Amniotic epithelial cell (primary cell): ENCODE measurements at regions not wholly inside any gene's neighbourhood (a gene's known extent, or its start where the extent isn't known, plus 50 kb on each side); places are given as distances from the start of the nearest gene placed in this dataset.

ENCODE experiments used
- DNase-seq: peaks from one replicate; pipeline ENCODE4 v3.0.0-alpha.2; 2010; ENCODE audit warnings: low read depth

- DNase-seq, result no peak
Measured at GRCh38 chr10:117716889-117717288, 174.3 kb downstream of the EMX2 start.

- DNase-seq, result no peak
Measured at GRCh38 chr10:117718986-117719920, 176.7 kb downstream of the EMX2 start.

DNA sequence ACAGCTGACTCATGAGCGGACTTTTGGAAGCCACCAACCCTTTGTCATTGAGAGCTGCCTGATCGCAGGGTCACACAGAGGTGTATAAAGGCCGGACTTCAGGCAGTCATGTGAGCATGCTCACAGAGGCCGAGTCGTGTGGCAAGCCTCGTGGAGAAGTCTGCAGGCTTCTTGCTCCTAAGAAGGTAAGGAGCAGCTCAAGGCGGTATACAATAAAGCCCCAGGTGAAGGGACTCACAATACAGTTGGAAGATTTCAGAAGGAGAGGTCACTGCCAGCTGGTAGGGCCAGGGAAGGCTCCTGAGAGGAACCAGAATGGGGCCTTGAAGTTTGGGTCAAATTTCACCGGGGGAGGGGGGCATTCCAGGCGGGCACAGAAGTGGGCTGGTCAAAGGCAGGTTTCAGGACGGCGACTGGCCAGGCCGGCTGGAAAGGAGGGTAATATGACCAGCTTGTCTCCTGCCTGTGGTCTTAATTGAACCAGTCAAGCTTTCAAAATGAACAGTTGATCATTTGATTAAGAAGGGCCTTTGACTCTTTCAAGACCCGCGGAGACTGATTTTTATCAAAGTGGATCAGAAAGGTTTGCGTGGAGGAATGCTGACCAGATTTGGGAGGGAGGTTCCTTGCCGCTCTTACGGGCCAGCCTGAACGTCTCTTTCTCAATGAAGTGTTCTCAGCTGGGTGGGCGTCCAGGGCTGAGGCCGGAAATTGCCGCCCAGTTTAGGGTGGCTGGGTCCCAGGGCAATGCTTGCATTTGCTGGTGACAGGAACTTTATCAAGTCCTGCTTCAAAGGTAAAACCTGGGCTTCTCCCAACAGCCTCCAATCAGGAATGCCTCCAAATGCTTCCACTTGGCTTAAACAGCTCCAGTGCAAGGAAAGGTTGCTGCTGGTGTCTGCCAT is 178.6 kb downstream of the EMX2 start:
- no peak for DNase-seq

DNA sequence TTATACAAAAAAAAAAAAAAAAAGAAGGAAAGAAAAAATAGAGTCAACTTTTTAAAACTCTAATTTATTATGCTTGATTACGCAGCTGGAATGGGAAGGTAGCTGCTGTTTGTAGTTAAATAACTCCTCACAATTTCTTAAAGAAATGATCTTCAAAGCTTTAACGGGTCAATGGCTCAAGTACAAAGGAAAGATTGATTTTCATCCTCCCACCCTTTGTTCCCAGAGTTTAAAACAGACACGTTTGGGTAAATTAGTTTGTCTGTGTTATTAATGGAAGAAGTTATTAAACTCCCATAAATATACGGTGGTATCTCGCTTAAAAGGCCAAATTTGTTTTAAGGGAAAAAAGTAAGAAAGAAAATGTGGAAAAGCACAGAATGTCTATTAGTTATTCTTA is 179.3 kb downstream of the EMX2 start:
- DNase-seq, result no peak

DNA sequence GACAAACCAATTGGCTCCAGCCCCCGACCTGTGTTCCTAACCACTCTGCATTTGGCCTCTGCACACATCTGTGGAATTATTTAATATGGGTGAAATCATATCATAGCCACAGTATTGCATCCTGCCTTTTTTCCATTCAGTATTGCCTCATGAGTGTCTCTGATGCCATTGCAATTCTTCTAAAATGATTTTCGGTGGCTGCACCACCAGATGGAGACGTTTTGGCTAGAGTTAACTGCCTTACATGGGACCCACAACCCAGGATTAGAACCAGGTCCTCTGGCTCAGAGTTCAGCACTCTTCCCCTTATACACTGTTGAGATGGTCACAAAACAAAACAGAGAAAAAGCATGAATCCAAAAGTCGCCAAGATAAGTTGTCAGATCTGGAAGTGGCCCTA is 180.8 kb downstream of the EMX2 start:
- DNase-seq, result no peak

DNA sequence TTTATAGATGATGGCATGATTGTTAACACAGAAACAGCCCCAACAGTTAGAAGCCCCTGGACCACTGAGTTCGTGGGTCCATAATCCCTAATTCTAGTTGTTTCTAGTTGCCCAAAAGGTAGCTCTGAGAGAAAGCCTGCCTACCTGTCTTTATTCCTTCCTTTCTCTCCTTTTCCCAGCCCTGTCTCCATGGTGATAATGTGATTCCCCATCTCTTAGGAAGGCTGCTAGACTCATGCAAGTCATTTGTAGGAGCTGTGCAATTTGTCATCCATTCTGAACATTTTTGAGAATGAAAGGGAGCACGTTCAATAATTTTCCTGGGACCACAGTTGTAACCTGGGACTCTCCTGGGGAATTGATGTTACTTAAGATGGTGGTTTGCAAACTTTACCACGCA is 183.4 kb downstream of the EMX2 start:
- no peak for DNase-seq

GRCh38 chr10:117726596-117727295 is 184.2 kb downstream of the EMX2 start:
- DNase-seq, result no peak

- DNase-seq, result no peak
Measured at GRCh38 chr10:117727421-117727820, 184.9 kb downstream of the EMX2 start.

GRCh38 chr10:117728087-117728486 is 185.5 kb downstream of the EMX2 start:
- DNase-seq, result no peak

DNA sequence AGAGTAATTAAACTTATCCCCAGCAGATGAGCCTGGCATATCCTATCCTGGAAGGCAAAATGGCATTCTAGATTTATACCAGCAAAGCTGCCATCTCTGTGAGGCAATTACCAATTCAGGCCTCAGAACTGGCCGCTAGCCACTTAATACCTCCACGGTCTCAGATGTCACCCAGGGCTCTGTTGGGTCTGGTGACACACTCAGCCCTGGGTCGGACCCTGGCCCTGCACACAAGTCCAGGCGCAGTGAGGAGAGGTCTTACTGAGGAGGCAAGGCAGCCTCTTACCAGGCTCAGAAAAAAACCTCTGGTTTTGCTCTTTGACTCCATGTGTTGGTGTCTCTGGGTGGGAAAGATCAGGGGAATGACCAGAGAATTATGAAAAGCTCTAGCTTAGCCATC is 186.6 kb downstream of the EMX2 start:
- no peak for DNase-seq

DNA sequence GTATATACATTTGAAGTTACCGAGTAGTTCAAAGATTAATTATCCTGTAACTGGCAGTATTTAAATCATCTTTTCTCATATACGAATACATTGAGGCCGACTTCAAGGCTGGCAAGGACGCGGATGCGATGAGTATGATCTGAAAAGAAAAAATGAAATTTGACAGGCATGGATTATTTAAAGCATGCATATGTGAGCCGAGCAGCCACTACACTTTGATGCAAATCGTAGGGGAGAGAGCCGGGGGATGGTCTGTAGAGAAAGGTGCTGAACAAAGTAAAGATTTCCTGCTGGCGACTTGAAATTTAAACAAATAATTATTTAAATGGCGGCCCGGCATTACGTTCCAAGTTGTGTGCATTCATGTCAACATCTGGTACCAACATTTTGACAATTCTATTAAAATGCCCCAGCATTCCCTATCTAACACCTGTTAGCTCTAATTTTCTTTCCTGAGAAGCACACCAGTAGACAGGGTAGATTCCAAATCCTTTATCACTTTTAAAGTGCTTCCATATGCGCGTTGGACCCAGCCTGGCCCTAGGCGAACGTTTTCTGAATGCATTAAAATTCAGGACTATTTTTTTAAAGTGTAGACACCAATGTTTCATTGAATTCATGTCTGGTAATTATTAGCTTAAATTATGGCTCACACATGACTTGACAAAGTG is 188.7 kb downstream of the EMX2 start:
- DNase-seq, result no peak

DNA sequence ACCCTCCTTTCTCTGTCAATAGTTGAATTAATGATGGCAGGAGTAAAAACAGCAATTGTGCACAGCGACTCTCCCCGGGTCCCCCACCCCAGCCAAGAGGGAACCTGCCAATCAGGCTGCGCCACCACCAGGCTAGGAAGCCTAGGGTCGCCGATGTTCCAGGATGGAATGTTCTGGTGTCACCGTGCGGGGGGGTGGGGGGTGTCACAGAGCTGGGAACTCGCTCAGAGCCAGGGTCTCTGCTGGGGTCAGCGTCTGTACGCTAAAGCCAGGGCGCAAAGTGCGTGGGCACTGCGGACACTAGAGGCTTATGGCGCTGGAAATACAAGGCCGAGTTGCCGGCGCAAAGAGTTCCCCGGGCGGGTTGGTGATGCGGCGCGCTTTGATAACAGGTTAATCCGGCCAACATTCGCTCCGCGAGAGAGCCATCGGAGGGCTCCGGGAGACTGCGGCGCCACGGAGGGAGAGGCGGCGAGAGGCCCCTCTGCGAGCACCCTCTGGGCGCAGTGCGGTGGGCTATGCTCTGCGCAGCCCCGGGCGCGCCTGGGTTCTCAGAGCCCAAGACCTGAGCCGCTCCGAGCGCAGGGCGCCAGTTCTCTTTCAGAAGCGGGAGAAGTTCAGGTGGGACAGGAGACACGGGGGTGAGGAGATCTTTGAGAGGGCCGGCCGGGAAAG is 192.3 kb downstream of the EMX2 start:
- no peak for DNase-seq

GRCh38 chr10:117736655-117737054 is 194.1 kb downstream of the EMX2 start:
- DNase-seq, result no peak

GRCh38 chr10:117740088-117740487 is 197.5 kb downstream of the EMX2 start:
- DNase-seq, result no peak

DNA sequence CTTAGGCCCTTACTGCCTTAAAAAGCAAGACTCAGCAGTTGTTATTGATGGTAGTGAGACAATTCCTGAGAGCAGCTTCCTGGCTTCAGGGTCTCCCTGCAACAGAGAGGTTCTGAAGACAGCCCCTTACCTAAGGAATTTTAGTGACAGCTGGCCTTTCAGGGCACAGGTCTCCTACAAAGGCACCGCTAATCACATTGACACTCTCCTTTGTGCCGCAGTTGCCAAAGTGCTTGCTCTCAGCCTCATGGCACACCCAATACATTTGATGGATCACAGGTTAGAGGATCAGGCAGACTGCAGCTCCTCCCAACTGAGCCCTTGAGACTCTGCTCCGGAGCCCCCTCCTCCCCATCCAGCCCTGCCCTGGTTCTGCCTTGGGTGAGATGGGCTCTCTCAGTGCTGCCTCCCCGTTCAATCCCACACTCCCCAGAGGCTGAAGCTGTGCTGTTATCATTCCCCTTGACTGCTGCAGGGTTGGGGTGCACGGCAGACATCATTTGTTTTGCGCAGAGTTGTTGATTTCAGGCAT is 198.2 kb downstream of the EMX2 start:
- DNase-seq, result no peak

DNA sequence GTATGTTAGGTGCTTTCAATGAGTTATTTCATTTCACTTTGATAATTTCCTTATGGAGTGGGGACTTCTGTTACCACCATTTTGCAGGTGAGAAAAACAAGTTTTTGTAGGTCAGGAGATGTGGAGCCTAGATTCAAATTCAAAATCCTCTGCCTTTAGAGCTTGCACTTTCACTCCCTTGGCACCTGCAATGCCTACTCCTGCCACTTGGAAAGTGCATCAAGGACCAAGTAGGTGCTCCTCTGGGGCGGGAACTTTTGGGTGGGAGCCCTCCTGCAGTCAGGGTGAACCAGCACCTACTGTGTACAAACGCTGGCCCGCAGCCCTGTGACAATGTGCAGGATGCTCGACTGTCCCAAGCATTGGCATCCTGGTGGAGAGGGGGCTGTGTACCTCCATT is 199.0 kb downstream of the EMX2 start:
- DNase-seq, result no peak

- DNase-seq, result no peak
Measured at GRCh38 chr10:117743509-117743908, 201.0 kb downstream of the EMX2 start.

GRCh38 chr10:117745301-117745700 is 202.8 kb downstream of the EMX2 start:
- no peak for DNase-seq

GRCh38 chr10:117746541-117747448 is 204.2 kb downstream of the EMX2 start:
- no peak for DNase-seq

- no peak for DNase-seq
Measured at GRCh38 chr10:117747636-117748035, 205.1 kb downstream of the EMX2 start.
